A673 (cell line): ENCODE measurements at regions not wholly inside any gene's neighbourhood (a gene's known extent, or its start where the extent isn't known, plus 50 kb on each side); places are given as distances from the start of the nearest gene placed in this dataset.

Experiments
- BruUV-seq: library from RNA; stranded (reverse); fragments of 400-500 nt; replicated peaks from 2 replicates; lab custom pipeline; 2021; lab: Mats Ljungman, UMichigan
- CTCF ChIA-PET: fragments of 300-600 bp; sonication (Branson Sonifier 250); formaldehyde crosslinking; loops from one replicate; lab custom pipeline; 2022; ENCODE audit warnings: antibody characterized with exemption; lab: Charles Lee
- POLR2A ChIA-PET: fragments of 300-600 bp; sonication (Branson Sonifier 250); formaldehyde crosslinking; loops from one replicate; lab custom pipeline; 2022; ENCODE audit warnings: antibody characterized with exemption; ENCODE audit not compliant: low non-redundant PET; lab: Charles Lee
- DNase-seq: peaks from one replicate; pipeline ENCODE4 v3.0.0-alpha.2; 2015; ENCODE audit warnings: low spot score
- H3K27ac ChIP-seq: fragments of 200-600 bp; sonication (generic); 2 replicates; pipeline ENCODE4 v1.5.1; 2016; ENCODE audit warnings: mixed run types, low read depth, mild to moderate bottlenecking, mixed read lengths, antibody characterized with exemption, low read length; ENCODE audit not compliant: poor library complexity, severe bottlenecking
- H3K27me3 ChIP-seq: fragments of 200-600 bp; sonication (generic); replicated peaks from 2 replicates; pipeline ENCODE4 v1.6.1; 2017; ENCODE audit warnings: mixed run types, low read depth, mild to moderate bottlenecking, mixed read lengths, antibody characterized with exemption, low read length; ENCODE audit not compliant: insufficient read depth, poor library complexity
- H3K36me3 ChIP-seq: fragments of 200-600 bp; sonication (generic); 2 replicates; pipeline ENCODE4 v1.6.1; 2016; ENCODE audit warnings: mixed run types, mild to moderate bottlenecking, mixed read lengths, antibody characterized with exemption, low read length; ENCODE audit not compliant: insufficient read depth, poor library complexity, severe bottlenecking
- H3K4me1 ChIP-seq: fragments of 200-600 bp; sonication (generic); 2 replicates; pipeline ENCODE4 v1.6.1; 2017; ENCODE audit warnings: mixed run types, mild to moderate bottlenecking, mixed read lengths, antibody characterized with exemption, low read length; ENCODE audit not compliant: insufficient read depth, poor library complexity, severe bottlenecking
- H3K4me3 ChIP-seq: fragments of 200-600 bp; sonication (generic); 2 replicates; pipeline ENCODE4 v1.5.1; 2016; ENCODE audit warnings: low read depth, mixed run types, mild to moderate bottlenecking, mixed read lengths, low read length; ENCODE audit not compliant: poor library complexity, severe bottlenecking
- H3K9me3 ChIP-seq: fragments of 200-600 bp; sonication (generic); 2 replicates; pipeline ENCODE4 v1.6.1; 2016; ENCODE audit warnings: mixed run types, low read depth, mild to moderate bottlenecking, mixed read lengths, antibody characterized with exemption, low read length; ENCODE audit not compliant: poor library complexity, severe bottlenecking
- EZH2 ChIP-seq: fragments of 200-600 bp; sonication (generic); IDR thresholded peaks from 2 replicates; pipeline ENCODE4 v1.6.1; 2017; ENCODE audit warnings: borderline replicate concordance, low read depth, mild to moderate bottlenecking, mixed read lengths, antibody characterized with exemption, low read length; ENCODE audit not compliant: poor library complexity, severe bottlenecking
- intact Hi-C: fragments of 100-400 bp; cut with micrococcal nuclease; formaldehyde crosslinking; loops from one replicate; pipeline ENCODE4 v1.10.0; 2022; ENCODE audit not compliant: unreplicated experiment
- TF ChIP-seq, protein P1 (sequence below): fragments of 300-800, 200-600 bp; sonication (generic); conservative IDR thresholded peaks from 2 replicates; pipeline ENCODE4 v1.5.1; 2017; ENCODE audit warnings: low read depth, mild to moderate bottlenecking, antibody characterized with exemption, low read length, moderate library complexity, mixed read lengths

DNA sequence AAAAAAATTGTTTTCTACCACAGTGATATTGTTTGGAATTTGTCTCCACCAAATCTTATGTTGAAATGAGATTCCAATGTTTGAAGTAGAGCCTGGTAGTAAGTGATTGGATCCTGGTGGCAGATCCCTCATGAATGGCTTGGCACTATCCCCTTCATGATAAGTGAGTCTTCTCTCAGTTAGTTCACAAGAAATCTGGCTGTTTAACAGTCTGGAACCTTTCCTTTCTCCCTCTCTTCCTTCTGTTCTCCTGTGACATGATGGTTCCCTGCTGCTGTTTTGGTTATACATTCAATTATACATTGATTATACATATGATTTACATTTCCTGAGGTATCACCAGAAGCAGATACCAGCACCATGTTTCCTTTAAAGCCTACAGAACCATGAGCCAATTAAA, 442.2 kb downstream of the SLC6A15 start:
- DNase-seq, result no peak
- intact Hi-C loops, result no loop called here
- POLR2A ChIA-PET, result no interaction called here
- Histone ChIP-seq H3K9me3 (no peaks in the 10 kb centered on the region), H3K4me1 (no peaks in the 10 kb centered on the region), H3K36me3 (no peaks in the 10 kb centered on the region), H3K27me3 (no peaks in the 10 kb centered on the region), H3K27ac (no peak overlapping the region), H3K4me3 (no peak overlapping the region)
- no peak for TF ChIP-seq EZH2
- TF ChIP-seq, protein P1, sequence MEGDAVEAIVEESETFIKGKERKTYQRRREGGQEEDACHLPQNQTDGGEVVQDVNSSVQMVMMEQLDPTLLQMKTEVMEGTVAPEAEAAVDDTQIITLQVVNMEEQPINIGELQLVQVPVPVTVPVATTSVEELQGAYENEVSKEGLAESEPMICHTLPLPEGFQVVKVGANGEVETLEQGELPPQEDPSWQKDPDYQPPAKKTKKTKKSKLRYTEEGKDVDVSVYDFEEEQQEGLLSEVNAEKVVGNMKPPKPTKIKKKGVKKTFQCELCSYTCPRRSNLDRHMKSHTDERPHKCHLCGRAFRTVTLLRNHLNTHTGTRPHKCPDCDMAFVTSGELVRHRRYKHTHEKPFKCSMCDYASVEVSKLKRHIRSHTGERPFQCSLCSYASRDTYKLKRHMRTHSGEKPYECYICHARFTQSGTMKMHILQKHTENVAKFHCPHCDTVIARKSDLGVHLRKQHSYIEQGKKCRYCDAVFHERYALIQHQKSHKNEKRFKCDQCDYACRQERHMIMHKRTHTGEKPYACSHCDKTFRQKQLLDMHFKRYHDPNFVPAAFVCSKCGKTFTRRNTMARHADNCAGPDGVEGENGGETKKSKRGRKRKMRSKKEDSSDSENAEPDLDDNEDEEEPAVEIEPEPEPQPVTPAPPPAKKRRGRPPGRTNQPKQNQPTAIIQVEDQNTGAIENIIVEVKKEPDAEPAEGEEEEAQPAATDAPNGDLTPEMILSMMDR, result no peak
- no TSS peak for BruUV-seq
- CTCF ChIA-PET, result no interaction called here

DNA sequence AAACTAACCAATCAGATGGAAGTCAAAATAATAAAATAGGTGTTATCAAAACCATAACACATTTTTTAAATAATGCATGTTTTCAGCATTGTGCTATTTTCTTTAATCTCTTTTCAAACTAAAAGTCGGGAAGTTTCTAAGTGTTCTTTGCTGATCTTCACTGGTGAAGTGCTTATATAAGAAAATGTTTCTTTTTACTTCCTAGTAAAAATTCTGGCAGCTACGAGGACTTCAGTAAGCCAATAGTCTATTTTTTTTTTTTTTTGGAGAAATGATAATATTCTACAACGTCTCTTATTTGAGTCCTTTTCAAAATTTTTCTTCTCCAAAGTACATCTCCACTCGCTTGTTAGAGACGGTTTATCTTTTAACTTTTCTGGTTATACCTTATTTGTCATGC, 448.0 kb downstream of the SLC6A15 start:
- Histone ChIP-seq H3K27me3 (no peaks in the 10 kb centered on the region), H3K4me3 (no peak overlapping the region), H3K27ac (no peak overlapping the region), H3K9me3 (no peaks in the 10 kb centered on the region), H3K36me3 (no peaks in the 10 kb centered on the region), H3K4me1 (no peaks in the 10 kb centered on the region)
- TF ChIP-seq, protein P1, result no peak
- TF ChIP-seq EZH2, result no peak
- no TSS peak for BruUV-seq
- intact Hi-C loops, result no loop called here
- DNase-seq, result no peak
- POLR2A ChIA-PET, result no interaction called here
- CTCF ChIA-PET, result no interaction called here

DNA sequence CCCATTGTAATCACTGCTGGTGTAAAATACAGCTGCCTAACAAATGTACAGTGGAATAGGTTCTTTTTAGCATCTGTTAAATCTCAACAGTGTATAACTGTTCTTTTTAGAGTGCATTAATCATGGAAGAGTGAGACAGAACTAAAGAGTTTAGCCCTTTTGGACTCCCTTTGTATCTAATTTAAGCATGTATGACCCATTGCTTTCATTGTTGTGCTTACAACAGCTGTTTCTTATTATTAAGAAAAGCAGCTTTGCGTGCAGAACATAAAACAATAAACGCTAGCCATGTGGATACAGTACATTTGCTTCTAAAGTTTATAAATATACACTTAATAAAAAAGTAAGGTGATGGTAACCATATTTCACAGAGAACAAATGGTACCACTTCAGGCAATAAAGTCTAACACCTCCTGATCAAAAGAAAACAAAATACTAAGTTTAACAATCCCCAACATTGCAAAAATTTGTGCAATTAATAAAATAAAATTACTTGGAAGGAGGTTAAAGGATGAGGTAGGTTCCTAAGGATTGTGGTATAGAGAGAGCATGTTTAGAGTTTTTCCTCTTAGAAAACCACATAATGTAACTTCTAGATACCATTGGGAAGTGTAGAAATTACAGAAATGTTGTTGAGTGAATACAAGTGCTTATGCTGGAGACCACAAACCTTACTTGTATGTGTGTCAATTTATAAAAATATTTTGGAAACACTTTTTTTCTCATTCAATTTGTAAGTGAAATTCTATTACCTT, 448.7 kb downstream of the SLC6A15 start:
- Histone ChIP-seq H3K4me1 (no peaks in the 10 kb centered on the region), H3K9me3 (no peaks in the 10 kb centered on the region), H3K36me3 (no peaks in the 10 kb centered on the region), H3K27ac (no peak overlapping the region), H3K27me3 (no peaks in the 10 kb centered on the region), H3K4me3 (no peak overlapping the region)
- BruUV-seq, result no TSS peak
- DNase-seq, result no peak
- intact Hi-C loops, result no loop called here
- ChIA-PET CTCF (no interaction called here), POLR2A (no interaction called here)
- TF ChIP-seq, protein P1, result no peak
